Thyroid gland (tissue), 4 donors: ENCODE measurements at regions not wholly inside any gene's neighbourhood (a gene's known extent, or its start where the extent isn't known, plus 50 kb on each side); places are given as distances from the start of the nearest gene placed in this dataset.

Experiments used
- CTCF ChIP-seq, 6 experiments: fragments of 200-600 bp in 3 of 6; fragments of 450-650 bp in 3 of 6; sonication (generic) in 3 of 6; IDR thresholded peaks; one replicate each; pipeline ENCODE4 v1.5.1; 2016 to 2019; ENCODE audit warnings: antibody characterized with exemption in 6 of 6, mild to moderate bottlenecking in 2 of 6, inconsistent platforms in 1 of 6, moderate library complexity in 1 of 6
- POLR2A ChIP-seq, 2 donors: fragments of 450-650 bp; IDR thresholded peaks; one replicate each; pipeline ENCODE4 v1.6.1; 2017; ENCODE audit warnings: antibody characterized with exemption in 2 of 2, mild to moderate bottlenecking in 2 of 2, moderate library complexity in 1 of 2

- TF ChIP-seq CTCF (IDR thresholded peaks at IDR 0.05) (no peak), POLR2A (IDR thresholded peaks at IDR 0.05) (no peak)
These were observed 98.7 kb downstream of the PHETA1 start for GRCh38 chr12:111270239-111270638.
